Lung microvascular endothelial cell (primary cell): ENCODE measurements at regions not wholly inside any gene's neighbourhood (a gene's known extent, or its start where the extent isn't known, plus 50 kb on each side); places are given as distances from the start of the nearest gene placed in this dataset.

Source experiments
- DNase-seq, 2 donors: peaks; one replicate each; pipeline versions ENCODE4 v3.0.0 to v3.0.0-alpha.2; 2010; ENCODE audit warnings: low read depth in 2 of 2

DNA sequence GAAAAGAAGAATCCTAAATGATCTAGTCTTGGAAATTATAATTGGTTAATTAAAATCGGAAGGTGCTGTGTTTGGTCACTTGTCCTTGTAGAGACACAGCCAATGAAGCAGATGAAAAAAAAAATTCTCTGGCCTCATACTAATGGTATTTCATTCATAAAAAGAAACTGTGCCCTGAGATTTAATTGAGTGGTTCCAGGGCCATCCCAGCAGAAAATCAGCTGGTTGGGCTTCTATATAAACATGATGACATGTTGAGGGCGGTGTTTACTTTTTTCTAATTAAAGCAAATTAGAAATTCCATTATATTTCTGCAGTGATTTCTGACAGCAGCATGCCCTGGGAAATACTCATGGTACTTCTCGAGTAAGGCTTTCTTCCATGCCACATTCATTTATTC, 191.9 kb upstream of the KCNJ16 start:
- no peak for DNase-seq

DNA sequence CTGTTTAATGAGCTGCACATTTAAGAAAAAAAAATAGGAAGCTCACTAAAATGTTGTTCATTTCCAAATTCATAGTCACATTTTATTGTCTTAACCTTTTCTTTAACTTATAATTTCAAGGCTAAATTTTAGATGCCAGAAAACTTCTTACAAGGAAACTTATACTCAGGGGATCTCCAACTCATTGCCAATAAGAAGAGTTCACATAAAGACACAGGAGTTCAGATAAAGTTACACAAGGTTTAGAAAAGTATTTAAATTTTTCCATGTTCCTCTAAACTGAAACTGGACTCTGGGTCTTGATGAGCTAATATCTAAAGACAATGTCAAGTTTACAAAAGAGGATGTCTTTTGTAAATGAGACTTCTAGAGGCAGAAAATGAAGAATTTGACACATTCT, 190.7 kb upstream of the KCNJ16 start:
- no peak for DNase-seq

DNA sequence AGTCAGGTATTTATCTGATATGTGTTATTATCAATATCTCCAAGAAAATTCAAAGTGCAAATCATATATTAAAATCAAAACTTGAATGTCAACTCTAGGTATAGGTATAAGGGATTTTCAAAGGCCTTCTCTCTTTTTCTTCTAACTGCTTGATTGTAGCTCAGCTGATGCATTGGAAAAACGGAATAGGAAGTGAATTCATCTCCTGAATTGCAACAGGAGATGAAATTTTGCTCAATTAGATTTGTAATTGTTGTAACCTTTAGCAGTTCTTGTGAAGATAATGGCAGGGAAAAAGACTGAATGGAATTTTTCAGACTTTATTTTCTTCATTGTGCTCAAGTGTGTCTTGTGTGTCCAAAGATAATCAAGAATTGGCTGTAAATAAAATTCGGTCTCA, 190.2 kb upstream of the KCNJ16 start:
- peak; percentile 3 to 42 for DNase-seq

DNA sequence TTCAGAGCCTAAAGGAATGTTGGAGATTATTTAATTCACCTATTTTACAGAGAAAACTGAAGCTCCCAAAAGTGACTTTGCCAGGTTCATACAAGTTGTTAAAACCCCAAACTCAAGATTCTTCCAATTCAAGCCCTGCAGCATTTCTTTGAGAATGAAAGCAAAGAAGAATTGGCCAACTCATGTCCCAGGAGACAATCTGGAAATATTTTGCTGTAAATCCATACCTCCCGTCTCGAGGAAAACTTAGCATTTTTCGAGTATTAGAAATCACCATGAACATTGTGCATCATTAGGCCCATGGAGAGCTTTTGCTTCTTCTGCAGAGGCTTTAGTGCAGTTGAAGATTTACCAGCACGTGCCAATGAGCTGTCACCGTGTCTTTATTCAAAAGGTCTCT, 176.4 kb upstream of the KCNJ16 start:
- DNase-seq, result no peak

DNA sequence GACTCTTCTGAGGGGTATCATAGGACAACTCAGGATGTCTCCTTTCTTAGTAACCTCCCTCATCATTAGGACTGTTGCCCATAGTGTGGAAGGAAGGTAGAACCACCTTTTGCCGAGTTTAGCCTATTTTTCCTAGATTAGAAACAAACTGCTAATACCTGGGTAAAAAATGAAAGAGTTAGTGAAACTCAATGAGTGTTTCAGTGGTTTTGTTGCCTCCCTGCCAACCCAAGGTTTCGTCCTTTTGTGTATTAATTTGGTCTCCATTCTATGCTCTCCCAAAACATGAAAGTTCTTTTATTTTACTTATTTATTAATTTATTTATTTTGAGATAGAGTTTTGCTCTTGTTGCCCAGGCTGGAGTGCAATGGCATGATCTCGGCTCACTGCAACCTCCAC, 174.9 kb upstream of the KCNJ16 start:
- DNase-seq, result no peak

DNA sequence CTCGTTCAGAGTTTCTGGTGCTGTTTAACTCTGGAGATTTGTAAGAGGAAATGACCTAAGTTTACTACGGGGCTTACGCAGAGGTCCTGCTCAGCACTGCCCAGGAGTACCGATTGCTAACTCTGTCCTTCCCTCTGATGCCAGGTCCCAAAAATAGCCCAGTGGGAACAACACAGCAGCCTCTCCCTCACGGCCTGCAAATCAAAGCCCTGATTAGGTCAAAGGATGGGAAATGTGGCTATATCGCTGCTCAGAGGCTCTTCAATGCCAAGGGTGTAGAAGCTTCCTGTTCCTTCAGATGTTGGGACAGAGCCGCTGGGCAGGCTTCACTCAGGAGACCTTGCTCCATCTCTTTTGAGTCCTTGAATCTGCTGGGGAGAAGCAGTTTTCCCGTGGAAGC, 174.2 kb upstream of the KCNJ16 start:
- no peak for DNase-seq

DNA sequence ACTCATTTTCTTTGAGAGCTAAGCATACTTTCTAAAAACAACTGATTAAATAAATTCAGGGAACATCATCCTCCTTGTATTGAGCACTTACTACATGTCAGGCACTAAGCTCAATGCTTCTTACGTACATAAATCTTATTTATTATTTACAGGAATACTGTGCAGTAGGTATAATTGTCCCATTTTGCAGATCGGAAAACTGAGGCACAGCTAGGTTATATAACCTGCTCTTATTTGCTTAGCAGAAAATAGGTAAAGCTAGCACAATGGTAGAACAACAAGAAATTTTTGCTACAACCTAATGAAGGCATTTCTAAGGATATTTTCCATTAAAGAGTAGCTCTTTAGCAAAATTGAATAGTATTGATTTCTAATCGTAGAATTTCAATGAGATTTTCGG, 168.7 kb upstream of the KCNJ16 start:
- no peak for DNase-seq

DNA sequence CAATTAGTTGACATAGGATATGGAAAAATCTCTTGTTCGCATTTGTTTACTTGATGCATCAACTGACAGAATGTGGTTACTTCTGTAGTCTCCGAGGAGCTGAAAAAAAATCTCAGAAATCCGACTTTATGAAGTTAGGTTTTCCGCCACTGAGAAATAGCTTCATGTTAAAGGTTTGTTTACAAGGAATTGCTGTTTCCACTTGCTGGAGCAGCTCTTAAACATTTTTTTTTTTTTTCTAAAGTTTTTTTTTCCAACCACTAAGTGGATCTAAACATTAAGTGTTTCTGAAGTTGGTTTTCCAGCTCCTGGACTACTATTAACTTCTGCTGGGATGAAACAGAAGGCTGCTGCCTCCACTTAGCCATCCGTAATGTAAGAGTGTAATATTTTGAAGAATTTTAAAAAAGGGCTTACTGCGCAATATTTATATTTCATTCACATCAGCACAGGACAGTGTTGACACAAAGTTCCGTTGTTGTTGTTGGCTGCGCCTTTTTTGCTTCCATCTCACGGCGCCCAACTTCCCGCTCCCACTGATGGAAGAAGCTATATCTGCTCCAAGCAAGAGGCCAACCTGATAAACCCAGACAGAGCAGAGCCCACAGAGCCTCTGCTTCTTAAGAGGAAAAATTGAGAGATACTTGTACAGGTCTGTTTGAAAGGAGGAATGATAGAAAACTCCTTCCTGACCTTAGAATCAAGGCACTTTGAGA, 167.7 kb upstream of the KCNJ16 start:
- DNase-seq, result peak in 1 of 2 donors; percentile 13

DNA sequence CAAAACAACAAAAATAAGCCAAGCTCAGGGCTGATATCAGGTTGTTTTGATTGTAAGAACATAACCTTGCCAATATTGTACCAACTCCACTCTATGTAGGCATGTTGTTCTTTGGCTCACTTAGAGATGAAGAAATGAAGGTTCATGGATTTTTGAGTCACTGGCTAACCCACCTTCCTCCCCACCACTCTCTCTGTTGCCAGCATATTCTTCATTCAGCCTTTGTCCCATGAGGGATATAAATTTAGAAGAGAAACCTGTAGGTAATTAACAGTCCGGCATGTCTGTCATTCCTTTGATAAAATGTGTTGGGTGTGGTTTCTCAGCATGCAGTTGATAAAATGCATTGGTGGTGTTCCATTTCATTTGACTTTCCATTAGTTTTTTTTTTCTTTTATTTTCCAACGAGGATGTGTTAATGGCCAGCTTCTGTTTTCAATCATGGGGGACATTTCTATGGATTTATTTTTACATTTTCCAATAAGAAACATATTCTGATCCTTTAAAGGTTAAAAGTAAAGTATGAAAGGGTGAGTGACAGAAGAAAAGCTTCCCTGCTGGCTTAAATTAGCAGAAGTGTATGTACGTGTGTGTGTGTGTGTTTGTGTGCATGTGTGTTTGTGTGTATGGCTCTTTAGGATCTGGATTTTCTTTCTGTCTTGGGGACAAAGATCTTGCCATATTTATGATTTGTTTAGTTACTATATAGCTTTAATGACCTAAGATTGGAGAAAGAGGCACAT, 166.2 kb upstream of the KCNJ16 start:
- DNase-seq, result no peak

DNA sequence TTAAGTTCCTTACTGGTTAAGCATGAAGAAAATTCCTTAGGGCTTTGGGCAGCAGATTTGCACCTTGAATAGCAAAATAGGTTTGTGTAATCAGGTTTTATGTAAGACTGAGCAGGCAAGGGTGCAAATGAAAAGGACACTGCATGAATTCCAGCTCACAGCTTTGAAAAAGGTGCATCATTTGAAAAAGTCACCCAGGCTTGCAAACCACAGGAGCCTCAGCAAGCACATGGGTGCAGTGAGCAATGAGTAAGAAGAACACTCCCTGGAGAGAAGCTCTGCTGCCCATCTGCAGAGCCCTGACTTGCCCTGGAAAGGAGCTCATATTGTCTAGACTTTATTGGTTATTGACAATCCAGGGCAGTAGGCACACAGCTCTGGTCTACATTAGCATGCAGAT, 165.6 kb upstream of the KCNJ16 start:
- DNase-seq, result no peak

DNA sequence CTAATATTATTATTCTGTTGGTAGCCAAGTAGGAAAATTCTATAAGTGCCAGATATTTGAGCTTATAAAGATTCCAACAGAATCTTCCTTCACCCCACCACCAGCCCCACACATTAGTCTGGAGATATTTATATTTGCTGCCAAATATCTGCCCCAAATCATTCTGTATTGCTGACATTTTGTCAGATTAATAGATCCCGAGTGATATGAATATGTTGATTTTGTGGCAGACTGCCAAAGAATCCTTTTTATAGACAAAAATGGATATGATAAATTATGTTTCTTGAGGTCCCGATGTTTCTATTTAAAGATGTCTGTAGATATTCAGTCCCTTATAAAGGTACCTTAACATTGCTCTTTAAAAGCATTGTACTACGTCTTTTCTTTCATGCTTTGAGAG, 162.2 kb upstream of the KCNJ16 start:
- no peak for DNase-seq

DNA sequence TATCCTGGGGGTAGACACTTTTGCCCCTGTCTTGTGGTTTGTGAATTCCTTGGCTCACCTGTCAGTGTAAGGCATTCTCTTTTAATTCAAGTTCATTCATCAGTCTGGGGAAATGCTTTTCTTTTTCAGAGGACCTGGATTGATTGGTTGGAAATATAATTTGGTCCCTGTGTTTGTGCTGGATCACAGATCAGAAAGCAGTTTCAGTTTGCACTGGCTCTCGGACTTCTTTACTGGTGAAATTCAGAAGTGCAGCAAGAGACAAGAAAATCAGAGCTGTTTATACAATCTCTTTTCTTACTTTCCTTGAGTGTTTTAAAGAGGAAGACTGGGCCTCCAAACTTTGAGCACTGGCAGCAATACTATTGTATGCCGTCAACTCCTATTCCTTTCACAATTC, 161.8 kb upstream of the KCNJ16 start:
- DNase-seq, result peak in 1 of 2 donors; percentile 22

DNA sequence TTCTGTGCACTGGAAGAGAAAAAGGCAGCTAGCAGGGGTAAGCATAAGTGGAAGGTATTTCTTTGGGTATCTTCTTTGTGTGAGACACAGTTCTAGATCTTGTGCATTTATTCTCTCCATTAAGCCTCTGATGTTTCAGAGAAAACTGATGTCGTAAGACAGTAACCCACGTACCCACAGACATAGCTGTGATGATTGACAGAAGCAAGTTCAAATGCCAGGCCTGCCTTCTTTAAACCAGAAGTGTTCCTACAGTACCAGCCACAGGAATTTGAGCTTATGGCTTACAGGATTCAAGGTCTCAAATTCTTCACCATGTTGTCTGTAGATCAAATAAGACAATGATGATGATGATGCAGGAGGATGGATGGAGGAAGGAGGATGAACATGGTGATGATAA, 161.4 kb upstream of the KCNJ16 start:
- DNase-seq, result no peak

DNA sequence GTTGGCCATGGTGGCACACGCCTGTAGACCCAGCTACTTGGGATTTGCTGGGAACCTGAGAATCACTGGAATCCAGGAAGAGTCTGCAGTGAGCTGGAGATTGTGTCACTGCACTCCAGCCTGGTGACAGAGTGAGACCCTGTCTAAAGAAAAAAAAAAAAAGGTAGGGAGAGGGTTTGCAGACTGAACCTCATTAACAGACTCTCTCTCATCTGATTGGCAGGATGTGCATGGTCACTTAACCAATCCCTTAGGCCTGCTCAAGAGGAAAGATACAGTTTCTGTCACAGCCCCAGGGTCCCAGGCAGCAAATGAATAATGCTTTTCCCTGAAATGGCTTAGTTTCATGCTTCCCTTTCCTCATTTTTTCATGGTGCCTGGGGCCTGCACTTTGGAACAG, 160.5 kb upstream of the KCNJ16 start:
- no peak for DNase-seq

DNA sequence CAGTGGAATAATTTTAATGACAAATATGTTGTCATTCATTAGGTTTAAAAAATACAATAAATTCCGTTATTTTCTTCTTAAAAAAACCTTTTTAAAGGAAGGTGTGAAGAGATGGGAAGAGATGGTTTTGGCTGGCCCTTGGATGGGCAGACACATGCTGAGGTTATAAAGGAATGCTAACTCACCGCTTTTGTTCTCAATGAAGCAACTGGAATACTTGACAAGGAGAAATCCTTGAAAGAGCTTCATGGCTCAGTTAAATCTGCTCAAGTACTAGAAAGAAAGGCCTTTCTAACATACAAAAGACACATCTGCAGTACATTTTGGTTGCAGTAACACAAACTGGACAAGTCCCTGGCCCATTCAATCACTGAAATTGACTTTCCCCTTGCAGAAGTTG, 158.3 kb upstream of the KCNJ16 start:
- DNase-seq, result no peak

DNA sequence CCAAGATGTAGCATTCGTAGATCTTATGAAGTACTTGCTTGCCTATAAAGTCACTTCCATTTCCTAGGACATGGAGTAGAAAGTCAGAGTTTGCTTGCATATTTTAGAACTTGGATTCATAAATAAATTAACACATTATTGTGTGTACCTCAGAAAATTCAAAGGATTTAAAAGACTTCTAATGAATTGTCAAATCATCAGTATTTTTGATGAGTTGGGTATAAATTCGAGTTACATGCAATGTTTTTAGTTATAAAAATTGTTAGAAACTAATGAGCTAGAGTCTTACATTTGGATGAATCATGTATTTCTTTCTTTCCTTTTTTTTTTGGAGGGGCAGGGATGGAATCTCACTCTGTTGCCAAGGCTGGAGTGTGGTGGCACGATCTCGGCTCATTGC, 156.9 kb upstream of the KCNJ16 start:
- no peak for DNase-seq

DNA sequence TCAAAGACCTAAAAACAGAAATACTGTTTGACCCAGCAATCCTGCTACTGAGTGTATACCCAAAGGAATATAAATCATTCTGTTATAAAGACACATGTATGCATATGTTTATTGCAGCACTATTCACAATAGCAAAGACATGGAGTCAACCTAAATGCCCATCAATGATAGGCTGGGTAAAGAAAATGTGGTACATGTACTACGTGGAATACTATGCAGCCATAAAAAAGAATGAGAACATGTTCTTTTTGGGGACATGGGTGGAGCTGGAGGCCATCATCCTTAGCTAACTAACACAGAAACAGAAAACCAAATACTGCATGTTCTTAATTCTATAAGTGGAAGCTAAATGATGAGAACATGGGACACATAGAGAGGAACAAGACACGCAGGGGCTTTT, 155.2 kb upstream of the KCNJ16 start:
- DNase-seq, result no peak

DNA sequence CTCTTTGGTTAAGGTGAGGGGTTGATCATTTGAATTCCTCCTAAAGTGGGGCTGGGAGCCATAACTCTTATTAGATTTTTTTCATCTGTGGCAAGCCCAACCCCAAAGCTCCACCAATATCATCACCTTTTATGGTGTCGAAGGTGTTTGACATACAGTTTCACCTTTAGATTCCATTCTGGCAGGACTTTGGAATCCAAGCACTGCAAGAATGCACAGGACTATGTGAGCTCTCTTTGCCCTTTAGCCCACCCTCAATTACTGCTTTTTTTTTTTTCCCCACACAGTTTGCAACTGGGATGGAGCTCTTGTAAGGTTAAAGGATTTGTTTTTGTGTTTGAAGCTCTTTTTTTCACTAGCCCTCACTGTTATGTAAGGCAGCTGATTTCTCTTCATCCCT, 154.0 kb upstream of the KCNJ16 start:
- DNase-seq, result no peak

DNA sequence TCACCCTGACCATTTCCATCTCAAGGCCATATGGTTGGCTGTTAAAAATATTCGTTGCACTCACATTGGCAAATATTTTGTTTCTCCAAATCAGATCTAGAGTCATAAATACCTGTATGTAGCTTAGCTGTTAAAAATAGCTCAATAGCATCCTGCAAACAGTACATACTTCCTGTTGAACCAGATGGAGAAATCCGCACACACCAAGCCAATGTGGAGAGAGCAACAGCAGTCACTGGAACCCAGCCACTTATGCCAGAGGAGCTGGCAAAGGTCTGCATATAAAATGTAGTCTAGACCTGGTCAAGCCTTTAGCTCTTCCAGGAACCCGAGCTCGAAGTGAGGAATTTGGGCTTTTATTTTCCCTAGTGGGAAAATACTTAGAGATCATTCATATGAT, 146.4 kb upstream of the KCNJ16 start:
- DNase-seq, result peak; percentile 6 to 19

DNA sequence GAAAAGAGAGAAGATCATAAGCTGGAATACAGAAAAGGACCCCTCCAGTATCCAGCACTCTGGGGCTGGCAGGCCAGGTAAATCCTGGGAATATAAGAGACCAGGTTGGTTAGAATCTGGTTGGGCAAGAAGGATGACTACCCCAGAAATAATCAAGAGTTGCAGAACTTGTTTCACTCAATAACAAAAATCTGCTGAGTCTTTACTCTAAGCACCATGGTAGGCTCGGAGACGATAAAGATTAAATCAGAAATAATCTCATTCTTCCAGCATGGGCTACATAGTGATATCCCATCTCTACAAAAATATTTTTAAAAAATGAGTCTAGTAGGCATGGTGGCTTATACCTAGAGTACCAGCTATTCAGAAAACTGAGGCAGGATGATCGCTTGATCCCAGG, 138.0 kb upstream of the KCNJ16 start:
- no peak for DNase-seq

DNA sequence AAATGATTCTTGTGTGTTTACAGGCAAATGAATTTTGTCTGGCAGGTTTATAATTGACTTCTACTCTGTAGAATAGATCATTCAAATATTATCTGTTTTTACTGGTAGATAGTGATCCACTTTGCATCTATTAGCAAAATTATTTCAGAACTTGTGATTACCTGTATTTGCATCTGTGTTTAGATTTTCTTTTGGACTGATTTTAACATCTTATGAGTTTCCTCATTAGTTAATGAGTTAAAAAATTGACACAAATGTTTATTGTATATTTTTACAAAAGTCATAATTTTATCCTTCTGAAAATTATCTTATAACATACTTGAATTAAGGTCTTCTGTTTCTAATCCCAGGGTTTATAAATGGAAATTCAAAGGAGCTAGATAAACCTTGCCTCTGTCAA, 132.0 kb upstream of the KCNJ16 start:
- no peak for DNase-seq

DNA sequence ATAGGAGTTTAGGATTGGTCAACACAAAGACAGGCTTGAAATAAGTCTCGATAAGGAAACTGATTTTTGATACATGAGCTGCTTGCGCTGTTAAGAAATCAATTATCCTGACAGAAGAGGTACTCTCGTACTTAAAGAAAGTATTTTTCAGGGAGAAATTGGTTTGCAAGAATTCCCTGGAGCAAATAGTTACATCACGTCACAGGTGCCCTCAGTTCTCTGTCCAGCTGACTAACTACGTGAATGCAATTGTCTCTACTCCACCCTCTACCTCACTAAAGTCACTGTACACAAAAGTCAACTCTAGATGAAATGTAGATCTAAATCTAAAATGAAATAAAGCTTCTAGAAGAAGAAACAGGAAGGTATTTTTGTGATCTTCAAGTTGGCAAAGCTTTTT, 130.6 kb upstream of the KCNJ16 start:
- no peak for DNase-seq

DNA sequence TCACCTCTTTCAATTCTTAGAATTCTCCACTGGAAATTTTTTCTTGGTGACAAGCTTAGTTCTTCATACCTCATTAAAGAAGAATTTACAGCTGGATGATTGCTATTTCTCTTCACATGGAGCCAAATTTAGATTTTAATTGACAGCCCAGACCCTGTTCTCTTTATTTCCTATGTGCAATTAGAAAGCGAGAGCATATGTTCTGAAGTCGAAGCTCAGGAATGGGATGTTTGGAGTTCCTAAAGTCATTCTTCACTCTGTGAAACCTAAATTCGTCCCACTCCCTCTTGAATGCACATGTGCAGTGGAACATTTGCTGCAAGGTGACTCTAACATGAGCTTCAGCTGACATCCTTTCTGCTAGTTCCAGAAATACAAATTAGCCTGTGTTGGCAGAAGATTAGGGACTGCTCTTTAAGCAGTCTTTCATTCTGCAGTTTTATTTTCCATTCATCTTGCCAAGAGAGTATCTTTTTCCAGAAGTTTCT, 129.3 kb upstream of the KCNJ16 start:
- DNase-seq, result no peak
